HCT116 (cell line): ENCODE measurements at regions not wholly inside any gene's neighbourhood (a gene's known extent, or its start where the extent isn't known, plus 50 kb on each side); places are given as distances from the start of the nearest gene placed in this dataset.
A peak's percentile ranks its signal among the peaks of the same experiment; 100 is the strongest.

Experiments
- ATAC-seq: fragments of 200-7000 bp; cut with Tn5 transposase; 2 replicates; pipeline ENCODE4 v1.9.1; 2020; ENCODE audit warnings: mild to moderate bottlenecking, moderate library complexity
- BruUV-seq: library from RNA; stranded (reverse); fragments of 400-500 nt; replicated peaks from 2 replicates; lab custom pipeline; 2021; lab: Mats Ljungman, UMichigan
- CTCF ChIA-PET: fragments of 300-600 bp; sonication (Branson Sonifier 250); formaldehyde crosslinking; loops from one replicate; lab custom pipeline; 2021; ENCODE audit warnings: antibody characterized with exemption; lab: Charles Lee
- POLR2A ChIA-PET: fragments of 300-600, 350-600 bp; sonication (Branson Sonifier 250); formaldehyde crosslinking; loops from one replicate; lab custom pipeline; 2021; ENCODE audit warnings: antibody characterized with exemption; lab: Charles Lee
- RAD21 ChIA-PET, 2 experiments: fragments of 300-600 bp; sonication (Branson Sonifier 250); formaldehyde crosslinking; loops; one replicate each; lab custom pipeline; 2023; ENCODE audit warnings: low total read pairs in 2 of 2; ENCODE audit not compliant: uncharacterized antibody in 2 of 2, unreplicated experiment in 2 of 2, low non-redundant PET in 1 of 2; lab: Charles Lee
- DNase-seq: peaks from one replicate; pipeline ENCODE4 v3.0.0-alpha.2; 2010; ENCODE audit warnings: low read depth, low spot score
- H2AFZ ChIP-seq: fragments of 200-600 bp; shearing (Covaris generic), sonication (generic); 2 replicates; pipeline ENCODE4 v1.6.1; 2017; ENCODE audit warnings: low read depth, mixed run types, mixed read lengths, antibody characterized with exemption, low read length; ENCODE audit not compliant: poor library complexity, severe bottlenecking
- H3K27ac ChIP-seq: 2 replicates; pipeline ENCODE4 v1.5.1; 2012; ENCODE audit warnings: low read depth, low read length
- H3K27me3 ChIP-seq: fragments of 200-600 bp; sonication (generic); 2 replicates; pipeline ENCODE4 v1.6.1; 2016; ENCODE audit warnings: mixed run types, low read length, mixed read lengths; ENCODE audit not compliant: insufficient read depth
- H3K36me3 ChIP-seq, 2 experiments: fragments of 200-500 bp in 1 of 2; fragments of 200-600 bp in 1 of 2; sonication (Bioruptor generic) in 1 of 2; sonication (generic) in 1 of 2; 2 replicates each; pipeline versions ENCODE4 v1.5.1 to v1.6.1; 2014 to 2016; ENCODE audit warnings: low read length in 2 of 2, inconsistent platforms in 1 of 2, mixed read lengths in 1 of 2, mixed run types in 1 of 2; ENCODE audit not compliant: insufficient read depth in 2 of 2, control insufficient read depth in 1 of 2
- H3K4me1 ChIP-seq, 2 experiments: fragments of 200-600 bp in 1 of 2; sonication (generic) in 1 of 2; 2 replicates each; pipeline versions ENCODE4 v1.5.1 to v1.6.1; 2012 to 2017; ENCODE audit warnings: low read length in 2 of 2, inconsistent platforms in 1 of 2, mild to moderate bottlenecking in 1 of 2, mixed read lengths in 1 of 2, mixed run types in 1 of 2, moderate library complexity in 1 of 2; ENCODE audit not compliant: insufficient read depth in 2 of 2, control insufficient read depth in 1 of 2
- H3K4me2 ChIP-seq: fragments of 200-600 bp; sonication (generic); 2 replicates; pipeline ENCODE4 v1.6.1; 2017; ENCODE audit warnings: mixed run types, low read length, mixed read lengths
- H3K4me3 ChIP-seq, 2 experiments: fragments of 200-600 bp in 1 of 2; sonication (generic) in 1 of 2; replicated peaks in 1 of 2; 2 replicates each; pipeline ENCODE4 v1.5.1; 2011 to 2016; ENCODE audit warnings: low read length in 2 of 2, control low read depth in 1 of 2, low read depth in 1 of 2, mild to moderate bottlenecking in 1 of 2, mixed read lengths in 1 of 2, mixed run types in 1 of 2
- H3K79me2 ChIP-seq: fragments of 200-600 bp; sonication (generic); 2 replicates; pipeline ENCODE4 v1.6.1; 2017; ENCODE audit warnings: mild to moderate bottlenecking, mixed run types, low read length, moderate library complexity, mixed read lengths; ENCODE audit not compliant: insufficient read depth
- H3K9ac ChIP-seq: fragments of 200-600 bp; sonication (generic); 2 replicates; pipeline ENCODE4 v1.6.1; 2016; ENCODE audit warnings: low read length, mixed read lengths
- H3K9me2 ChIP-seq: fragments of 200-600 bp; sonication (generic), shearing (Covaris generic); 2 replicates; pipeline ENCODE4 v1.6.1; 2017; ENCODE audit warnings: mixed run types, mild to moderate bottlenecking, moderate library complexity; ENCODE audit not compliant: insufficient read depth
- H3K9me3 ChIP-seq, 2 experiments: fragments of 200-500 bp in 1 of 2; fragments of 200-600 bp in 1 of 2; sonication (Bioruptor generic) in 1 of 2; sonication (generic) in 1 of 2; 2 replicates each; pipeline ENCODE4 v1.6.1; 2014 to 2017; ENCODE audit warnings: low read length in 2 of 2, mixed read lengths in 2 of 2, inconsistent platforms in 1 of 2, low read depth in 1 of 2, mild to moderate bottlenecking in 1 of 2, mixed run types in 1 of 2, moderate library complexity in 1 of 2; ENCODE audit not compliant: control insufficient read depth in 1 of 2, insufficient read depth in 1 of 2
- H4K20me1 ChIP-seq: fragments of 200-600 bp; sonication (generic), shearing (Covaris generic); 2 replicates; pipeline ENCODE4 v1.6.1; 2017; ENCODE audit warnings: mixed run types, mild to moderate bottlenecking, moderate library complexity; ENCODE audit not compliant: insufficient read depth
- CBX3 ChIP-seq: IDR thresholded peaks from 2 replicates; pipeline ENCODE4 v1.6.1; 2012; ENCODE audit warnings: low read depth
- CEBPB ChIP-seq: IDR thresholded peaks from 2 replicates; pipeline ENCODE4 v1.6.1; 2012; ENCODE audit warnings: low read depth
- JUND ChIP-seq: IDR thresholded peaks from 2 replicates; pipeline ENCODE4 v1.6.1; 2012
- POLR2A ChIP-seq: IDR thresholded peaks from 2 replicates; pipeline ENCODE4 v1.7.0; 2011; ENCODE audit warnings: borderline replicate concordance; ENCODE audit not compliant: insufficient read depth, insufficient read length; ENCODE audit errors: extremely low read depth
- RAD21 ChIP-seq: IDR thresholded peaks from 2 replicates; pipeline ENCODE4 v1.6.1; 2012; ENCODE audit warnings: low read depth, mild to moderate bottlenecking
- SIN3A ChIP-seq: IDR thresholded peaks from 2 replicates; pipeline ENCODE4 v1.6.1; 2012; ENCODE audit warnings: low read depth
- SP1 ChIP-seq: IDR thresholded peaks from 2 replicates; pipeline ENCODE4 v1.6.1; 2012; ENCODE audit warnings: low read depth
- SRF ChIP-seq: IDR thresholded peaks from 2 replicates; pipeline ENCODE4 v1.6.1; 2012; ENCODE audit warnings: low read depth
- TCF7L2 ChIP-seq: IDR thresholded peaks from 2 replicates; pipeline ENCODE4 v1.7.0; 2011; ENCODE audit warnings: borderline replicate concordance, inconsistent platforms; ENCODE audit not compliant: insufficient read depth, insufficient read length; ENCODE audit errors: extremely low read depth
- YY1 ChIP-seq: IDR thresholded peaks from 2 replicates; pipeline ENCODE4 v1.6.1; 2011; ENCODE audit warnings: low read length, low read depth, moderate library complexity, mild to moderate bottlenecking; ENCODE audit not compliant: insufficient replicate concordance; ENCODE audit errors: extremely low read depth
- ZFX ChIP-seq: fragments of 450-650 bp; IDR thresholded peaks from 2 replicates; pipeline ENCODE4 v1.6.1; 2017
- ZNF274 ChIP-seq: fragments of 200-500 bp; sonication (Bioruptor generic); IDR thresholded peaks from 2 replicates; pipeline ENCODE4 v1.6.1; 2014; ENCODE audit warnings: mild to moderate bottlenecking, low read depth, low read length, inconsistent platforms
- intact Hi-C: fragments of 100-400 bp; cut with micrococcal nuclease; formaldehyde crosslinking; loops from 2 replicates; pipeline ENCODE4 v1.10.0; 2022
- TF ChIP-seq, protein P1 (sequence below): IDR thresholded peaks from 2 replicates; pipeline ENCODE4 v1.6.1; 2012
- TF ChIP-seq, protein P2 (sequence below): IDR thresholded peaks from 2 replicates; pipeline ENCODE4 v1.6.1; 2012
- TF ChIP-seq, protein P3 (sequence below): IDR thresholded peaks from 2 replicates; pipeline ENCODE4 v1.6.1; 2011; ENCODE audit warnings: mild to moderate bottlenecking, low read length, moderate library complexity; ENCODE audit not compliant: insufficient replicate concordance; ENCODE audit errors: extremely low read depth

DNA sequence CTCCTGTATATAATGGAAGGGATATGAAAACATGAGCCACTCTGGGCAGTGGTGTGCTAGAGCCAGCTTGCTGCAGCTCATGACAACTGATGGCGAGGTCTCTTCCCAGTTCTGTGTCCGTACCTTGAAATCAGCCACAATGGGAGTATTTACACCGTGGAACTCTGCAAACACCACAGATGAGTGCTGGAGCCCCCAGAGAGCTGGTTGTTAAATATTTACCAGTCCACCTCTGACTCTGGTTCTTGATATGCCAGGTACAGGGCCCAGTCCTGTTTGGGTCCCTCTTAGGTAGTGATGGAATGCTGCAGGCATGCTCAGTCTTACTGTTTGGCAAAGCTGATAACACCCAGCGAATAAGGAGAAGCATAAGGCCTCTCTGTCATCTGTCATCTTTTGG is 116.1 kb upstream of the GLI2 start:
- no peak for DNase-seq
- Histone ChIP-seq H3K9me3 (no peaks in the 10 kb centered on the region), H3K4me2 (peak overlapping the region; percentile 18), H3K4me3 (no peak overlapping the region), H3K9ac (no peak overlapping the region), H2AFZ (no peak overlapping the region), H3K4me1 (peaks cover 0 to 12% of the 10 kb centered on the region in 2 experiments; a peak in 2 of 4 replicates), H3K9me2 (no peaks in the 10 kb centered on the region), H3K79me2 (no peaks in the 10 kb centered on the region), H3K27ac (no peak overlapping the region), H4K20me1 (no peaks in the 10 kb centered on the region), H3K36me3 (no peaks in the 10 kb centered on the region), H3K27me3 (no peaks in the 10 kb centered on the region)
- ChIA-PET CTCF (no interaction called here), POLR2A (interaction anchor here (0.5 kb wide), 1 partner anchor 29 kb away, joined by 6 read pairs; no protein-coding TSS in a partner anchor), RAD21 (no interaction called here)
- BruUV-seq = no TSS peak
- intact Hi-C loops = no loop called here
- no peak; the same call in 1 of the 2 replicates for ATAC-seq
- TF ChIP-seq SIN3A = no peak
- no peak for TF ChIP-seq RAD21
- TF ChIP-seq, protein P1, sequence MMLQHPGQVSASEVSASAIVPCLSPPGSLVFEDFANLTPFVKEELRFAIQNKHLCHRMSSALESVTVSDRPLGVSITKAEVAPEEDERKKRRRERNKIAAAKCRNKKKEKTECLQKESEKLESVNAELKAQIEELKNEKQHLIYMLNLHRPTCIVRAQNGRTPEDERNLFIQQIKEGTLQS = no peak
- TF ChIP-seq CEBPB = no peak
- TF ChIP-seq POLR2A = no peak
- TF ChIP-seq SP1 = no peak
- TF ChIP-seq YY1 = no peak
- TF ChIP-seq, protein P2, sequence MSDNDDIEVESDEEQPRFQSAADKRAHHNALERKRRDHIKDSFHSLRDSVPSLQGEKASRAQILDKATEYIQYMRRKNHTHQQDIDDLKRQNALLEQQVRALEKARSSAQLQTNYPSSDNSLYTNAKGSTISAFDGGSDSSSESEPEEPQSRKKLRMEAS = no peak
- TF ChIP-seq ZNF274 = no peak
- TF ChIP-seq ZFX = no peak
- no peak for TF ChIP-seq SRF
- TF ChIP-seq CBX3 = no peak
- TF ChIP-seq TCF7L2 = no peak
- TF ChIP-seq, protein P3, sequence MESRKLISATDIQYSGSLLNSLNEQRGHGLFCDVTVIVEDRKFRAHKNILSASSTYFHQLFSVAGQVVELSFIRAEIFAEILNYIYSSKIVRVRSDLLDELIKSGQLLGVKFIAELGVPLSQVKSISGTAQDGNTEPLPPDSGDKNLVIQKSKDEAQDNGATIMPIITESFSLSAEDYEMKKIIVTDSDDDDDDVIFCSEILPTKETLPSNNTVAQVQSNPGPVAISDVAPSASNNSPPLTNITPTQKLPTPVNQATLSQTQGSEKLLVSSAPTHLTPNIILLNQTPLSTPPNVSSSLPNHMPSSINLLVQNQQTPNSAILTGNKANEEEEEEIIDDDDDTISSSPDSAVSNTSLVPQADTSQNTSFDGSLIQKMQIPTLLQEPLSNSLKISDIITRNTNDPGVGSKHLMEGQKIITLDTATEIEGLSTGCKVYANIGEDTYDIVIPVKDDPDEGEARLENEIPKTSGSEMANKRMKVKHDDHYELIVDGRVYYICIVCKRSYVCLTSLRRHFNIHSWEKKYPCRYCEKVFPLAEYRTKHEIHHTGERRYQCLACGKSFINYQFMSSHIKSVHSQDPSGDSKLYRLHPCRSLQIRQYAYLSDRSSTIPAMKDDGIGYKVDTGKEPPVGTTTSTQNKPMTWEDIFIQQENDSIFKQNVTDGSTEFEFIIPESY = no peak
- TF ChIP-seq JUND = no peak
